ENCODE measurements at regions not wholly inside any gene's neighbourhood (a gene's known extent, or its start where the extent isn't known, plus 50 kb on each side); places are given as distances from the start of the nearest gene placed in this dataset.

- Histone ChIP-seq H3K27me3 (ENCODE audit: control insufficient read depth in 4 of 4, insufficient read depth in 4 of 4, low read length in 3 of 4) (no peaks in the 10 kb centered on the region), H3K27ac (ENCODE audit: low read depth in 1 of 2, low read length in 2 of 2) (no peak overlapping the region), H3K4me1 (ENCODE audit: control insufficient read depth in 4 of 4, insufficient read depth in 4 of 4, low read length in 3 of 4) (no peaks in the 10 kb centered on the region), H3K4me3 (ENCODE audit: low read depth in 1 of 3, low read length in 3 of 3) (no peak overlapping the region), H3K9ac (ENCODE audit: low read depth in 1 of 2, low read length in 2 of 2) (no peak overlapping the region), H3K9me3 (ENCODE audit: control insufficient read depth in 4 of 4, low read length in 3 of 4) (peaks cover 0 to 2% (median 0%) of the 10 kb centered on the region in 4 donors), H3K36me3 (ENCODE audit: control insufficient read depth in 4 of 4, insufficient read depth in 3 of 4, low read depth in 1 of 4, low read length in 3 of 4) (no peaks in the 10 kb centered on the region)
- TF ChIP-seq CTCF (IDR thresholded peaks at IDR 0.05; ENCODE audit: low read depth, low read length, missing input control) (no peak), HNF4G (IDR thresholded peaks at IDR 0.05) (no peak)
- no peak for DNase-seq (ENCODE audit: low spot score)
- WGBS = 87% methylated on average over 3 of the region's 3 CpGs
Observed at GRCh38 chr10:4035599-4035945, 250.6 kb upstream of the KLF6 start.

GRCh38 chr10:4034907-4035598 lies 250.0 kb upstream of the KLF6 start:
- no peak overlapping the region for H3K9ac ChIP-seq (ENCODE audit: low read depth in 1 of 2, low read length in 2 of 2)
- WGBS = 65% methylated on average over 15 of the region's 15 CpGs
- no peaks in the 10 kb centered on the region for H3K36me3 ChIP-seq (ENCODE audit: control insufficient read depth in 4 of 4, insufficient read depth in 3 of 4, low read depth in 1 of 4, low read length in 3 of 4)
- no peaks in the 10 kb centered on the region for H3K4me1 ChIP-seq (ENCODE audit: control insufficient read depth in 4 of 4, insufficient read depth in 4 of 4, low read length in 3 of 4)
- no peak overlapping the region for H3K4me3 ChIP-seq (ENCODE audit: low read depth in 1 of 3, low read length in 3 of 3)
- no peak overlapping the region for H3K27ac ChIP-seq (ENCODE audit: low read depth in 1 of 2, low read length in 2 of 2)
- H3K9me3 ChIP-seq (ENCODE audit: control insufficient read depth in 4 of 4, low read length in 3 of 4) = no peaks in the 10 kb centered on the region
- no peaks in the 10 kb centered on the region for H3K27me3 ChIP-seq (ENCODE audit: control insufficient read depth in 4 of 4, insufficient read depth in 4 of 4, low read length in 3 of 4)
- TF ChIP-seq, protein P1, sequence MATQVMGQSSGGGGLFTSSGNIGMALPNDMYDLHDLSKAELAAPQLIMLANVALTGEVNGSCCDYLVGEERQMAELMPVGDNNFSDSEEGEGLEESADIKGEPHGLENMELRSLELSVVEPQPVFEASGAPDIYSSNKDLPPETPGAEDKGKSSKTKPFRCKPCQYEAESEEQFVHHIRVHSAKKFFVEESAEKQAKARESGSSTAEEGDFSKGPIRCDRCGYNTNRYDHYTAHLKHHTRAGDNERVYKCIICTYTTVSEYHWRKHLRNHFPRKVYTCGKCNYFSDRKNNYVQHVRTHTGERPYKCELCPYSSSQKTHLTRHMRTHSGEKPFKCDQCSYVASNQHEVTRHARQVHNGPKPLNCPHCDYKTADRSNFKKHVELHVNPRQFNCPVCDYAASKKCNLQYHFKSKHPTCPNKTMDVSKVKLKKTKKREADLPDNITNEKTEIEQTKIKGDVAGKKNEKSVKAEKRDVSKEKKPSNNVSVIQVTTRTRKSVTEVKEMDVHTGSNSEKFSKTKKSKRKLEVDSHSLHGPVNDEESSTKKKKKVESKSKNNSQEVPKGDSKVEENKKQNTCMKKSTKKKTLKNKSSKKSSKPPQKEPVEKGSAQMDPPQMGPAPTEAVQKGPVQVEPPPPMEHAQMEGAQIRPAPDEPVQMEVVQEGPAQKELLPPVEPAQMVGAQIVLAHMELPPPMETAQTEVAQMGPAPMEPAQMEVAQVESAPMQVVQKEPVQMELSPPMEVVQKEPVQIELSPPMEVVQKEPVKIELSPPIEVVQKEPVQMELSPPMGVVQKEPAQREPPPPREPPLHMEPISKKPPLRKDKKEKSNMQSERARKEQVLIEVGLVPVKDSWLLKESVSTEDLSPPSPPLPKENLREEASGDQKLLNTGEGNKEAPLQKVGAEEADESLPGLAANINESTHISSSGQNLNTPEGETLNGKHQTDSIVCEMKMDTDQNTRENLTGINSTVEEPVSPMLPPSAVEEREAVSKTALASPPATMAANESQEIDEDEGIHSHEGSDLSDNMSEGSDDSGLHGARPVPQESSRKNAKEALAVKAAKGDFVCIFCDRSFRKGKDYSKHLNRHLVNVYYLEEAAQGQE (IDR thresholded peaks at IDR 0.05) = no peak
- no peak for TF ChIP-seq FOXA1 (IDR thresholded peaks at IDR 0.05)
- no peak for TF ChIP-seq ZBTB33 (IDR thresholded peaks at IDR 0.05)
- TF ChIP-seq HNF4G (IDR thresholded peaks at IDR 0.05) = no peak
- TF ChIP-seq RAD21 (IDR thresholded peaks at IDR 0.05) = peak in 1 of 2 donors; percentile 18
- TF ChIP-seq SP1 (IDR thresholded peaks at IDR 0.05) = no peak
- TF ChIP-seq NR2F2 (IDR thresholded peaks at IDR 0.05) = no peak
- TF ChIP-seq, protein P2, sequence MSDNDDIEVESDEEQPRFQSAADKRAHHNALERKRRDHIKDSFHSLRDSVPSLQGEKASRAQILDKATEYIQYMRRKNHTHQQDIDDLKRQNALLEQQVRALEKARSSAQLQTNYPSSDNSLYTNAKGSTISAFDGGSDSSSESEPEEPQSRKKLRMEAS (IDR thresholded peaks at IDR 0.05) = no peak
- TF ChIP-seq EGR1 (IDR thresholded peaks at IDR 0.05; ENCODE audit: low read depth in 2 of 2) = no peak
- DNase-seq (ENCODE audit: low spot score) = no peak

Measured in liver (tissue), 8 donors.